ENCODE measurements at regions not wholly inside any gene's neighbourhood (a gene's known extent, or its start where the extent isn't known, plus 50 kb on each side); places are given as distances from the start of the nearest gene placed in this dataset.

GRCh38 chrY:13092986-13093385 lies 188.3 kb downstream of the DDX3Y start:
- TF ChIP-seq CTCF (IDR thresholded peaks at IDR 0.05 in 8 of 11, conservative IDR thresholded peaks at IDR 0.05 in 3 of 11), result no peak
- no peak for TF ChIP-seq POLR2A (IDR thresholded peaks at IDR 0.05)
